Midbrain (tissue), 1 donor: ENCODE measurements at regions not wholly inside any gene's neighbourhood (a gene's known extent, or its start where the extent isn't known, plus 50 kb on each side); places are given as distances from the start of the nearest gene placed in this dataset.

ENCODE experiments used
- DNase-seq: peaks from one replicate; lab custom pipeline; 2025; lab: John Stamatoyannopoulos, UW

DNA sequence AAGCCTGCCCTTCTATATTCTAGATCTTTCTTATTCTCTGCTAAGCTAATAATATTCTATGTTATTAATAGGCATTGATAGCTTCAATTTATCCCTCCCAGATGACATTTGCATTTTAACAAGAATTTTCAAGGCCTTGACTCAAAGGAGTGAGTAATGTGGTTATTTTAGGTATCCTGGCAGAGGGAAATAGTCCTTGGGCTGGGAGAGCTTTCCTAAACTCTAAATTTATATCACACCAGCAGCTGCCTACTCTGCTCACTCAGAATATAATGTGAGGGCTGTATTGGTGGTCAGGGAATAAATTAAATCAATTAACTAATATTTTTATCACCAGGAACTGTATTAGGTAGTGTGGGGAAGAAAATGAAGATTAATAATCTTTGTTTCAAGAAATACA, 74.8 kb upstream of the ADAM23 start:
- no peak for DNase-seq

DNA sequence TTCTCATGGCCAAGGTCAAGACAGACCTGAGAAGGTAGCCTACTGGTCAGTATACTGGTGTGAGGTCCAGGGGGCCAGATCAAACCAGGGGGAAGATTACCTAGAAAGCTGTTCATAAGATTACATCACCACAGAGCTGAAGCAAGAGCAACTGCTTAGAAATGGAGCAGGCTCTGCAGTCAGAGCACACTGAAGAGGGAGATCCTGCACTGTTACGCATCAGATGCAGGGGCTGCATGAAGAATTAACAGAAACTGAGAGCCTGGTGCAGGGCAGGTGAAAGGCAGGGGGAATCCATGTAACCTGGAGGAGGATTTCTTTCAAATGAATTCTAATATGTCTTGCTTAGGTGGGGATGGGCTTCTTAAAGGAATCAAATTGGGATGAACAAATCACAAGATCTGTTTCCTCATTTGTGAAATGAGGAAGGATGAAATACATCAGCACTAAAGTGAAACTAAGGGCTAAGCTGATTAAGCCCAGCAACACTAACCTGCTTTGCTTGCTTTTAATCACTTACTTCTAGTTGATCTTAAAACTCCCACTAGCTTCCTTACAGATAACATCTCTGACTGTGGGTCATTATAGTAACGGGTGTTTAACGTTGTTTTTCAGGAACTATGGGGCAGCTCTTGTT, 74.3 kb upstream of the ADAM23 start:
- peak; percentile 12 for DNase-seq

DNA sequence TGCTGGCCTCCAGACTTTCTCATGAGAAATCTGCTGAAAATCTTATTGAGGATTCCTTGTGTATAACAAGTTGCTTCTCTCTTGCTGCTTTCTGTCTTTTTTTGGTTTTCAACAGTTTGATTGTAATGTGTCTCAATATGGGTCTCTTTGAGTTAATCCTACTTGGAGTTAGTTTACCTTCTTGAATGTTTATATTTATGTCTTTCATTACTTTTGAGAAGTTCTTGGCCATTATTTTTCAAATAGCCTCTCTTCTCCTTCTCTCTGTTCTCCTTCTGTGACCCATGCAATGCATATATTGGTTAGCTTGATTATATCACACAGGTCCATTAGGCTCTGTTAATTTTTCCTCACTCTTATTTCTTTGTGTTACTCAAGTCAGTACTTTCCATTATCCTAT, 67.4 kb upstream of the ADAM23 start:
- no peak for DNase-seq

DNA sequence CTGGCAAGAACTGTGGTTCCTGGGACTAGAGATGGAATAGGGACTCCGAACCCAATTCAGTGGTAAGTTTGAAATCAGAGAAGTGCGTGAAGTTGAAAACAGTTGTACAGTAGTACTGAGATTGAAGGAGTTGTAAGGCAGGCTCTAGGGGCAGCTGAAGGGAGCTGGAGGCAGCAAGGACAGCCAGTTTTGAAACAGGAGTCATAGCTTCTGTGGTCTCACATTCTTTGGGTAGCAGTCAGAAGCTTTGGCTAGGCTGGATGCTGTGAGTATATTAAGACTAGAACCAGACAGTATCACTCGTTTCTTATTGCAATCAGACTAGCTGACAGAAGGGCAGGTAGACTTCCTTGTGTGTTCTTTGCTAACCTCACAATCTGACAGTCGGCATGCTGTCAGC, 64.5 kb upstream of the ADAM23 start:
- no peak for DNase-seq

DNA sequence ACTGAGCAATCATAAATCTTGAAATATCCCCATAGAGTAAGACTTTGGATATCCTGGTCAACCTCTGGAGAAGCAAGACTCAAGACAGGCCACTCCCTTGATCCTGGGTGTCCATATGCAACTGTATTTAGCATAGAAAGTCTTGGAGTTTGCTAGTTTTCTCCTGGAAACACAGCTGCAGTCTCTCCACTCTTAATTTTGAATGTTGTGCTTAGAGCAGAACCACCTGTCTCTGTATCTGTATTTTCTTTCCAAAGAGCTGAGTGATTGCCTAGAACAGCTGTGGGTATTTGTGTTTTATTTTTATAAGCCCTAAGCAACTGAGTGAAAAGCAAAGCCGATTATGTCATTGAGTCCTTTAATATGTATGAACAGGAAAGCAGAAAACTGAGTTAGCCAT, 64.1 kb upstream of the ADAM23 start:
- DNase-seq = no peak

DNA sequence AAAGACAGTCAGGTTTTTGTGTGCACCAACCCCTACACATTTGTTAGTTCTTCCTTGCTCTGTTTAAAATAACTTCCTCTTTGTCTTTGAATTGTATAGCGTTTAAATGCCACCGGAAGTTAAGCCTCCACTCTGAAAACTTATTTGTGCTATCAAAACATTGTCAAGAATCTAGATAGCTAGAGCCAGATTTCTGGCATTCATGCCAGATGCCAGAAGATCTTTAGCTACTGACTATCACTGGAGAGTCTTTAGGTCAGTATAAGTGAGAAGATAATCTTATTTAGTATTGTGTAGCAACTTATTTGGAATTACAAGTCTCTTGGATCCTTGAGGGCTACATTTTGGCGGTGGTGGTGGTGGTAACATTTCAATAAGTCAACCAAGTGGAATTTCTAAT, 63.4 kb upstream of the ADAM23 start:
- no peak for DNase-seq

DNA sequence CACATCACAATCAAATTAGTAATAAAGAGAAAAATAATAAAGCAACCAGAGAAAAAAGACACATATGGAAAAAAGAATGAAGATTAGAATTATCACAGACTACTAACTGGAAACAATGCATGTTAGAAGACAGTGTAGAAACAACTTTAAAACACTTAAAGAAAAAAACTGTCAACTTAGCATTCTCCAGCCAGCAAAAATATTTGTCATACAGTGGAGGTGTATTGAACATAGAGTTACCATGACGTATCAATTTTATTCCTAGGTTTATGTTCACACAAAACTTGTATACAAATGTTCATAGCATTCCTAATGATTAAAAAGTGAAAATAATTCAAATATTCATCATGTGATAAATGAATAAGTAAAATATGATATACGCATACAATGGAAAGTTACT, 61.5 kb upstream of the ADAM23 start:
- DNase-seq = no peak

DNA sequence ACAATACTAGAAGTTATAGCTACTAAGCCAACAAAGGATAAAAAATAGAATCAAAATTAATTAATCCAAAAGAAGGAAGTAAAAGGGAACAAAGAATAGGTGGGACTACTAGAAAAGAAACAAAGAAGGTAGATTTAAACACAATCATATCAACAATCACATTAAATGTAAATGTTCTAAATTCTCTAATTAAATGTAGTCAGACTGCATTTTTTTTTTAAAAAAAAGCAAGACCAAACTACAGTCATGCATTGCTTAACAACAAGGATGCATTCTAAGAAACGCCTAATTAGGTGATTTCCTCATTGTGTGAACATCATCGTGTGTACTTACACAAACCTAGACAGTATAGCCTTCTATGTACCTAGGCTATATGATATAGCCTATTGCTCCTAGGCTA, 59.7 kb upstream of the ADAM23 start:
- DNase-seq = no peak

DNA sequence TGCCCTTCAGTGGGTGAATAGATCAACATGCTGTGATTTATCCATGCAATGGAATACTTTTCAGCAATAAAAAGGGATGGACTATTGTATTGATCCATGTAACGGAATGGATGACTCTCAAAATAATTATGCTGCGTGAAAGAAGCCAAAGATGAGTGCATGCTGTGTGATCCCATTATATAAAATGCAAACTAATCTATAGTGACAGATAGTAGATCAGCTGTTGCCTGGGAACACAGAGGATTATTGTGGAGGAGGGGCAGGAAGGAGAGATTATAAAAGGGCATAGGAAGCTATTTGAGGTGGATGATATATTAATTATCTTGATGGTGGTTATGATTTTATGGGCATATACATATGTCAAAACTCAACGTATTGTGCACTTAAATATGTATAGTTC, 55.5 kb upstream of the ADAM23 start:
- DNase-seq = no peak

DNA sequence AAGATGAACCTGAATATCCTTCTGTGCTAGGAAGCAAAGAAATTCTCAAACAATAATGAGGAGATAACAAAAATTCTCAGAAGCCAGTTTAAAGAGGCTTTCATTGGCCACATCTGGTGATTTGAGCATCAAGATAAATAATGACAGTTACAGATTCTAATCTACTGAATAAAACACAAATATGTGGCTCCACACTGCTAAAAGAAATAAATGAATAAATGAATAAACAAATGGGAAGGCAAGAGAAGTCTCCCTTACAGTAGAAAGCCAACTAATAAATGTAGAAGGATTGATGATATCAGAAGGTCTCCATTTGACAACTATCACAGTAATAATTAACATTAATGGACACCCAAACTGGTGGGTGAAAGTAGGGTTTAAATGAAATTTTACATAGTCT, 54.6 kb upstream of the ADAM23 start:
- no peak for DNase-seq

DNA sequence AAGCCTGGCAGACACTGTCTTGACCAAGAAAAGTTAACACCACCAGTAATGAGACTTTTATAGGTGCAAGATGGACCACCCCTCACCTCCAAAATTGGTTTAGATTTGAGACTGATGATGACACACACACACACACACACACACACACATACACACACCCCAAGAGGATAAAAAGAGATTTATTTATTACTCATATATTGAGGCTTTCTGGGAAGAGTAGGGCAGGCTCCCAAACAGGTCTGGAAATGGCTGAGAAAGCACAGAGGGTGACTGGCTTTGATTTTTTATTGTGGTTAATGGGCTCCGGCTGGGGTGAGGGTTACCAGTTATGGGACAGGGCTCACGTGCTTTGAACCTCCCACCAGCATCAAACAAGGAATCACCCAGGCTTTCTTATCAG, 54.2 kb upstream of the ADAM23 start:
- no peak for DNase-seq

DNA sequence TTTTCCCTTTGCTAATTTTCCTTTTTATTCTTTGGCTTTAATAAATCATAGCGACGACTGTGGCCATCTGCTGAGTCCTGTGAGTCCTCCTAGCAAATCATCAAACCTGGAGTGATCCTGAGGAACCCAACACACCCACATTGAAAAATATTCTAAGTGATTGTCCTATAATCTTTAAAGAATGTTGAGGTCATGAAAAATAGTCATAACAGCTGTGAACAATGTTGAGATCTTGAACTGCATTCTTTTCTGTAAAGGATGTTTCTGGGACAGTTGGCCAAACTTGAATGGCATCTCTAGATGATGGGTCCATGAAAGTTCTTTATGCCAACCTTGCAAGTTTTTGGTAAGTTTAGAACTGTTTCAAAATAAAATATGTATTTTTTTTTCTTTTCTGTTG, 53.2 kb upstream of the ADAM23 start:
- no peak for DNase-seq

DNA sequence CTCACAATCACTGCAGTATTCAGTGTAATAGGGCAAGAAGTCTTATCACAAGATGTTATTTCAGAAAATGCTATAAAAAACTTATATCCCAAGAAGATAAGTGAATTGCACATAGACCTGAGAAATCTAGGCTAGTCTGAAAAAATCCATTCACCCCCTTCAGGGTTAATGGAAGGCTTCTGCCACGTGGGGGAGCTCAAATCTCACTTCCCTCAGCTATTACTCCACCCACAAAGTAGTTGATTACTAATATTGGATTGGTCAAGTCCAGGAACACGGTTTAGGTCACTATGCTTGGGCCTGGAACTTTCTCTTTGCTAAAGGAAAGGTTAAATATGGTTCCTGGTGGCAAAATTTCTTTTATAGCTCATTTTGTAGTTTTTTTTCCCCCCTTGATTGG, 51.2 kb upstream of the ADAM23 start:
- DNase-seq = no peak
